ENCODE measurements at regions not wholly inside any gene's neighbourhood (a gene's known extent, or its start where the extent isn't known, plus 50 kb on each side); places are given as distances from the start of the nearest gene placed in this dataset.

GRCh38 chr20:61104232-61104631 lies 147.8 kb upstream of the CDH4 start:
- no peaks in the 10 kb centered on the region; the same call in 1 of the 2 replicates for H3K27me3 ChIP-seq (ENCODE audit: control insufficient read depth, insufficient read depth, low read length)
- no peaks in the 10 kb centered on the region for H3K4me1 ChIP-seq (ENCODE audit: control insufficient read depth, insufficient read depth, low read length)
- CTCF ChIA-PET, result no interaction called here
- intact Hi-C loops (cut with micrococcal nuclease; ENCODE audit: unreplicated experiment), result no loop called here
- POLR2A ChIA-PET, result no interaction called here
- no peak for DNase-seq (ENCODE audit: low read depth, low spot score)
- no peak for ATAC-seq
- in situ Hi-C loops (cut with HindIII; ENCODE audit: low pct_unique_long_range_greater_than_20kb, low sequenced_read_pairs), result no loop called here
- H3K36me3 ChIP-seq (ENCODE audit: control insufficient read depth, insufficient read depth, low read length), result no peaks in the 10 kb centered on the region
- no peak overlapping the region for H3K4me3 ChIP-seq (ENCODE audit: low read depth in 2 of 2, low read length in 2 of 2)
- BruUV-seq (replicated peaks), result no TSS peak
- TF ChIP-seq REST (IDR thresholded peaks at IDR 0.05; ENCODE audit: insufficient read depth in 1 of 2, low read depth in 2 of 2, low read length in 1 of 2) (no peak), POLR2AphosphoS5 (IDR thresholded peaks at IDR 0.05; ENCODE audit: low read depth, low read length) (no peak), SIN3A (IDR thresholded peaks at IDR 0.05; ENCODE audit: borderline replicate concordance, insufficient read depth, low read depth, low read length) (no peak), TCF7L2 (IDR thresholded peaks at IDR 0.05; ENCODE audit: low read depth, low read length) (no peak), CTCF (IDR thresholded peaks at IDR 0.05) (no peak)
- H3K9me3 ChIP-seq (ENCODE audit: control insufficient read depth, insufficient read depth, low read depth, low read length), result no peaks in the 10 kb centered on the region
- H3K27ac ChIP-seq (ENCODE audit: low read length), result no peak overlapping the region

- H3K4me1 ChIP-seq (ENCODE audit: control insufficient read depth, insufficient read depth, low read length), result no peaks in the 10 kb centered on the region
- H3K27ac ChIP-seq (ENCODE audit: low read length), result no peak overlapping the region
- no peaks in the 10 kb centered on the region; the same call in 1 of the 2 replicates for H3K27me3 ChIP-seq (ENCODE audit: control insufficient read depth, insufficient read depth, low read length)
- H3K36me3 ChIP-seq (ENCODE audit: control insufficient read depth, insufficient read depth, low read length), result no peaks in the 10 kb centered on the region
- no peaks in the 10 kb centered on the region for H3K9me3 ChIP-seq (ENCODE audit: control insufficient read depth, insufficient read depth, low read depth, low read length)
- no peak for TF ChIP-seq CTCF (IDR thresholded peaks at IDR 0.05)
- TF ChIP-seq TCF7L2 (IDR thresholded peaks at IDR 0.05; ENCODE audit: low read depth, low read length), result no peak
- BruUV-seq (replicated peaks), result no TSS peak
- H3K4me3 ChIP-seq (ENCODE audit: low read depth in 2 of 2, low read length in 2 of 2), result no peak overlapping the region
- DNase-seq (ENCODE audit: low read depth, low spot score) (no peak), ATAC-seq (no peak)
- in situ Hi-C loops (cut with HindIII; ENCODE audit: low pct_unique_long_range_greater_than_20kb, low sequenced_read_pairs) (no loop called here), intact Hi-C loops (cut with micrococcal nuclease; ENCODE audit: unreplicated experiment) (no loop called here)
- CTCF ChIA-PET, result no interaction called here
- POLR2A ChIA-PET, result no interaction called here
Measured at GRCh38 chr20:61105395-61105794, 146.7 kb upstream of the CDH4 start.

GRCh38 chr20:61106438-61106837 lies 145.6 kb upstream of the CDH4 start:
- no peaks in the 10 kb centered on the region; the same call in 1 of the 2 replicates for H3K27me3 ChIP-seq (ENCODE audit: control insufficient read depth, insufficient read depth, low read length)
- no peaks in the 10 kb centered on the region for H3K36me3 ChIP-seq (ENCODE audit: control insufficient read depth, insufficient read depth, low read length)
- ChIA-PET POLR2A (no interaction called here), CTCF (no interaction called here)
- in situ Hi-C loops (cut with HindIII; ENCODE audit: low pct_unique_long_range_greater_than_20kb, low sequenced_read_pairs), result no loop called here
- intact Hi-C loops (cut with micrococcal nuclease; ENCODE audit: unreplicated experiment), result no loop called here
- no peak overlapping the region for H3K27ac ChIP-seq (ENCODE audit: low read length)
- H3K4me1 ChIP-seq (ENCODE audit: control insufficient read depth, insufficient read depth, low read length), result no peaks in the 10 kb centered on the region
- ATAC-seq (no peak), DNase-seq (ENCODE audit: low read depth, low spot score) (no peak)
- no peaks in the 10 kb centered on the region for H3K9me3 ChIP-seq (ENCODE audit: control insufficient read depth, insufficient read depth, low read depth, low read length)
- TF ChIP-seq CTCF (IDR thresholded peaks at IDR 0.05), result no peak
- TF ChIP-seq SIN3A (IDR thresholded peaks at IDR 0.05; ENCODE audit: borderline replicate concordance, insufficient read depth, low read depth, low read length), result no peak
- no peak for TF ChIP-seq REST (IDR thresholded peaks at IDR 0.05; ENCODE audit: insufficient read depth in 1 of 2, low read depth in 2 of 2, low read length in 1 of 2)
- TF ChIP-seq POLR2AphosphoS5 (IDR thresholded peaks at IDR 0.05; ENCODE audit: low read depth, low read length), result no peak
- no peak for TF ChIP-seq TCF7L2 (IDR thresholded peaks at IDR 0.05; ENCODE audit: low read depth, low read length)
- no TSS peak for BruUV-seq (replicated peaks)
- no peak overlapping the region for H3K4me3 ChIP-seq (ENCODE audit: low read depth in 2 of 2, low read length in 2 of 2)

All from Panc1 (cell line).